GM19467 (cell line): ENCODE measurements at regions not wholly inside any gene's neighbourhood (a gene's known extent, or its start where the extent isn't known, plus 50 kb on each side); places are given as distances from the start of the nearest gene placed in this dataset.

ENCODE experiments used
- ATAC-seq: cut with Tn5 transposase; IDR thresholded peaks from one replicate; pipeline ENCODE4 v1.9.1; 2021; ENCODE audit warnings: mild to moderate bottlenecking, moderate library complexity; ENCODE audit not compliant: unreplicated experiment

DNA sequence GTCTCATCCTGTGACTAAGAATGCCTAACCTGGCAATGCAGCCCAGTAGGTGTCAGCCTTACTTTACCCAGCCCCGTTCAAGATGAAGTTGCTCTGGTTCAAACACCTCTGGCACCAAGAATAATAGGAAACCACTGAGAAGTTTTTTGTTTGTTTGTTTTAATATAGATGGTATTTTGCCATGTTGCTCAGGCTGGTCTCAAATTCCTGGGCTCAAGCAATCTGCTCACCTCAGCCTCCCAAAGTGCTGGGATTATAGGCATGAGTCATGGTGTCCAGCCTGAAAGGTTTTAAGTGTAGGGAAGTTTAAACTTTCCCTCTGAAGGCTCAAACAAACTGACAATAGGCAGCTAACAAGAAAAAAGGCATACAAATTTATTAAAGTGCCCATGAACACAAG, 51.2 kb upstream of the ABCC4 start:
- no peak for ATAC-seq

DNA sequence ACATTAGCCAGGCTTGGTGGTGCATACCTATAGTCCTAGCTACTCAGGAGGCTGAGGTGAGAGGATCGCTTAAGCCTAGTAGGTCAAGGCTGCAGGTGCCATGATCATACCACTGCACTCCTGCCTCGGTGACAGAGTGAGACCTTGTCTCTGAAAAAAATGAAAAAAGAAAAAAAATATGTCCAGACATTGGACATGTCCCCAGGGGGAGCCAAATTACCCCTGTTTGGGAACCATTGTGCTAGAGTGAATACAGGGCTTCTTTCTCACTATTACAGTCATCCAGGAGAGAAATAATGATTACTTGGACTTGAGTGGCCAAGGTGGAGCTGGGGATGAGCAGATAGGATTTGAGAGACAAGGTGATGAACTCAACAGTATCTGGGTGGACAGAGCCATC, 52.9 kb upstream of the ABCC4 start:
- no peak for ATAC-seq

DNA sequence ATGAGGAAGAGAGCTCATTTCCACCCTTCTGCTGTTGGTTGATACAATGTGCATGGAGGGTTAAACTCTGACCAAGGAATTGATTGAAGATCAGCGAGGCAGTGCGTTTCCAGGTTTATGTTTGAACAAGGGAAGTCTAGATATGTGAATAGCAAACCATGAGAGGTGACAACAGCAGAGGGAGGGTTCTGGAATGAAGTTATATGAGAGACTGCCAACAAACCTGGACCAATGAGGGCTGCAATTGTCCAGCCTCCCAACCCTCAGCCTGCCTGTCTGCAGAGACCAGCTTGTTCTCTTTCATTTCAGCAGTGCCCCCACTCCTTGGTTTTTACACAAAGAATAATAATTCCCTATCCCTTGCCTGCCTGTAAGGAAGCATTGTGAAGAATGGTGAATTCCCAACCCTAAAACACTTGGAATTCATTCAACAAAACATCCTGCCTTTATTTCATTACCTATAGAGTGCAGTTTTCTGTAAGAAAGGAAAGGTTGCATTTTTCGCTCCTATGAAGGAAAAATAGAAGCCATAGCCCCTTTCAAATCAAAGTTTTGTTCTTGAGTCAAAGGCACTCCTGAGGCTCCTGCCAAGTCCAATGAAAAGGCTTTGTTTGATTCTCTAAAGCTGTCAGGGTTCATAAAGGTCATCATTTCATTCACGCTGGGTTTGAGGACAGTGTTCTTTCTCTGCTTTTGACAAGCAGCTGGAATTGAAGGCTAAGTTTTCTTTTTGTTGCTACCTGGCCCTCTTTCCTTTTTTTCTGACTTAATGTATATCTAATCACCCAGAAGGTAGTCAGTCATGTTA, 53.6 kb upstream of the ABCC4 start:
- no peak for ATAC-seq

DNA sequence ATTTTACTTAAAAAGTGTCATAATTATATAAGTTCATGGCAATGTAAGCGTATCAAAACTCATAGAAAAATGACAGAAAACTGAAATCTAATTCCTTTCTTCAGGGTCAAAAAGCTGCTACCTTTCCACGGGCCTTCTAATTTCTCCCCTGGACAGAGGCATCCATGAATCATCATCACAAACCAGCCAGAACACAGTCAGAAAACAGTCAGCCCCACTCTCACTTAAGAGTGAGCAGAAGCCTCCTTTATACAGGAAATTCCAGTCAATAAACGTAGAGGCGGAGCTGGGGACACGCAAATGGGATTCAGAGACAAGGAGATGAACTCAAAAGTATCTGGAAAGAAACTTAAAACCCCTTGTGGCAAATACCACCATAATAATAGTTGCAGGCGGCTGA, 54.2 kb upstream of the ABCC4 start:
- ATAC-seq = no peak

DNA sequence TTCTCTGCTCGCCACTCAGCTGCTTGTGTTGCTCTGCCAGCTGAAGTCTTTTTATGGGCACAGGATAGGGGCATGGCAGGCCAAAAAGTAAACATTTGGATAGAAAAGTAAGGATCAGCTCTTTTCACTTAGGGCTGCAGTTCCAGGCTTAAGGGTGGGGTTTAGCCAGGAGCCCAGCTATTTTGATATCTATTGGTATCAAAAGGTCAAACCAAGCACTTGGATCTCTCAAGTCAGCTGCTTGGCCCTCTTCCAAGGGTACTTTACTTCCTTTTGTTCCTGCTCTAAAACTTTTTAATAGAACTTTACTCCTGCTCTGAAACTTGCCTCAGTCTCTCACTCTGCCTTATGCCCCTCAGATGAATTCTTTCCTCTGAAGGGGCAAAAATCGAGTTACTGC, 55.7 kb upstream of the ABCC4 start:
- no peak for ATAC-seq

DNA sequence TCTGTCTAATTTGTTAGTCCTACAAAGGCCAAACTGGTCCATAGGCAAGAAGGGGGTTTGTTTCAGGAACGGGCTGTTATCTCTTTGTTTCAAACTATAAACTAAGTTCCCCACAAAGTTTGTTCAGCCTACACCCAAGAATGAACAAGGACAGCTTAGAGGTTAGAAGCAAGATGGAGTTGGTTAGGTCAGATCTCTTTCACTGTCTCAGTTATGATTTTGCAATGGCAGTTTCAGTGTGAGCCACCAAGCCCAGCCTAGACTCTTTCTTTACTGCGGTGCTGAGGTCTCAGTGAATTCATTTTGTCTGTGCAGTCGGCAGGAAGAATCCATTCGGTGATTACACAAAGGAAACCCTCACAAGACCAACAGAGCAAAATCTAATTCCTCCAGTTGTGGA, 56.6 kb upstream of the ABCC4 start:
- ATAC-seq = no peak

DNA sequence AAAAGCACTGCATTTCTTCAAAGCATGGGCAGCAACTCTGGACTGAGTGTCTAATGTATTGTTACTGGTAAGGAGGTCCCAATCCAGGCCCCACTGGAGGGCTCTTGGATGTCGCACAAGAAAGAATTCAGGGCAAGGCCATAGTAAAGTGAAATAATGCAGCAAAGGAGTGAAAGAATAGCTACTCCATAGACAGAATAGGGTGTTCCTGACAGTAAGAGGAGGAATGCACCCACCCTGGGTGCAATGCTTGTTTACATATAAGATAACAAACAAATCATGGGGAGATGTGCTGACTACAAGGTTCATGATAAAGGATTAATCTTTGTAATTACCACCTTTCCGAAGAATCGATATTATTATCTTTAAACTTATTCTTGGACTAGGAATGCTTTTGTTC, 58.8 kb upstream of the ABCC4 start:
- ATAC-seq = no peak

DNA sequence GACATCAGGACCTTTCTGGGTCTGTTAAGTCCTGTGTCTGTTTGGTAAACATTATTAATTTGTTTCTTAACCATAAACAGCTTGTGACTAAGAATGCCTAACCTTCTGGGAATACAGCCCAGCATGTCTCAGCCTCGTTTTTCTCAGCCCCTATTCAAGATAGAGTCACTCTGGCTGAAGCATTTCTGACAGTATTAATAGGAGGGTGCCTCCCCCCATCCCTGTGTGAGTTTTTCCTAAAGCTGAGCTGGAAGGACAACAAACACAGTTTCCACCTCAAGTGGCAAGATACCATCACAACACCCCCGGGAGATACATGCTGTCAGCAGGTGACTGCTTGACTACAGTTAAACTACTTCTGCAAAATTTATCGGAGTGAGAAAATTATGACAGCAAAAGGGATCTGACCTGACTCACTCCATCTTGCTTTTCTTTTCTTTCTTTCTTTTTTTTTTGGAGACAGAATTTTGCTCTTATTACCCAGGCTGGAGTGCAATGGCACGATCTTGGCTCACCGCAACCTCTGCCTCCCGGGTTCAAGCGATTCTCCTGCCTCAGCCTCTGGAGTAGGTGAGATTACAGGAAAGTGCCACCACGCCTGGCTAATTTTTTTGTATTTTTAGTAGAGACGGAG, 59.3 kb upstream of the ABCC4 start:
- no peak for ATAC-seq

DNA sequence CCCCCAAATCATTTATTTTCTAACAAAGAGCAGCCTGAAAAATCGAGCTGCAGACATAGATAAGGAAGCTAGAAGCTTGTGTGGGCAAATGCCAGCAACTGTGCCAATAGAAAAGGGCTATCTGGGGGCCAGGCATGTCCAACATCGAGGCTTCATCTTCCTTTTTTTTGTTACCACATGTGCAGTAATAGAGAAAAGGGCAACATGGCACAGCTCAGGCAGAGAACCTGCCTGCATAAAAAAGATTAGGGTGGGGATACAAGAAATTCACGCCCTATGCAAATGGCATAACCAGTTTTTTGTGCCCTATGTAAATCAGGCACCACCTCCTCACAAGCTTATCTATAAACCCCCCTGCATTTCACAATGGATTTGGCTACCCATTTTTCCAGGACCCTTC, 60.4 kb upstream of the ABCC4 start:
- no peak for ATAC-seq

DNA sequence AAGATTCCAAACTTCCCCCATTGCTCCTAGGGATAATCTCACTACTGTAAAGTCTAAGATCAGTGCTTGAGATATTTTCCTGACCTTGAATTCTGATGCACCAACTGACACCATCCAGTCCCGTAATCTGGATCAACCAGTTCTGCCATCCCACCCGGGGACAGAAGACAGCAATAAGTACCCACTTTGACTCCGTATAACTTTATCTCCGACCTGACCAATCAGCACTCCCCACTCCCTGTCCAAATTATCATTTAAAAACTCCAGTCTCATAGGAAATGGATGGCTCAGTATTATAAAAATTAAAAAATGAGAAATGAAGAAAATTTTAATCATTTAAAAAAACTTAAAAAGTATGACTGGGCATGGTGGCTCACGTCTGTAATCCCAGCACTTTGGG, 61.4 kb upstream of the ABCC4 start:
- no peak for ATAC-seq

DNA sequence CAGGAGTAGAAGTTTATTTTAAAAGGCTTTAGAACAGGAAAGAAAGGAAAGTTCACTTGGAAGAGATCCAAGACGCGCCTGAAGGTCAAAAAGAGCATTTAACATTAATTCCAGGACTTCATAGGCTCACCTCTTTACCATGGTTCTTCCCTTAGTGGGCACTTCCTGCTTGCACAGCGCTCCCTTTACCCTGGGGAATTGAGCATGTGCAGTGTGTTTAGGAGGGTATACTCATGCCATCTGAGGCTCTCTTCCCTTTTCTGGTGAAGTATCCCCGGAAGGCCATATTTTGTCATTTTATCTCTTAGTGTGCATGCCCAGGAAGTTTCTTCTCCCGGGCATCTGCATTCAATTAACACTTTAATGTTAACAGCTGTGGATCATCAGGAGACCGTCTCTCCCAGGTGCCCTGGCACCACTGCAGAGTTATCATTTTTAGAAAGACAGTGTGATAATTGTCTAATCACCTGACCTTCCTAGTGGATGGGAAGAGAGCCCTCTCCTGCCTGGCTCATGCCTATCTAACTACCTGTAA, 66.1 kb upstream of the ABCC4 start:
- no peak for ATAC-seq

DNA sequence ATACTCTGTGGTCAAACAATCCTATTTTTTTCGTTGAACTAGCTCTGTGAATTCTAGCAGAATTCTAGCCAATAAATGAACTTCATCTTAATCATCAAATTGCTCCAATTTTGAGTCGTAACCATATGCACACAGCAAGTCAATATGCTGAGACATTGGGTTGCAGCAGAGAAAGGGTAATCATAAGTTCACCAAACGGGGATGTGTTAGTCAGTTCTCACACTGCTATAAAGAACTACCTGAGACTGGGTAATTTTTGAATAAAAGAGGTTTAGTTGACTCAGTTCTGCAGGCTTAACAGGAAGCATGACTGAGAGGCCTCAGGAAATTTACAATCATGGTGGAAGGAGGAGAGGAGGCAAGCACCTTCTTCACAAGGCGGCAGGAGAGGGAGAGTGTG, 67.7 kb upstream of the ABCC4 start:
- ATAC-seq = no peak

DNA sequence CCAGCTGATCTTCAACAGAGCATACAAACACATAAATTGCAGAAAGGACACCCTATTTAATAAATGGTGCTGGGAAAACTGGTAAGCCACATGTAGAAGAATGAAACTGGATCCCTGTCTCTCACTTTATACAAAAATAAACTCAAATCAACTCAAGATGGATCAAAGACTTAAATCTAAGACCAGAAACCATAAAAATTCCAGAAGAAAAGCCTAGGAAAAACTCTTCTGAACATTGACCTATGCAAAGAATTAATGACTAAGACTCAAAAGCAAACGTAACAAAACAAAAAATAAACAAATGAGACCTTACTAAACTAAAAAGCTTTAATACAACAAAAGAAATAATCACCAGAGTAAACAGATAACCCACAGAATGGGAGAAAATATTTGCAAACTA, 74.5 kb upstream of the ABCC4 start:
- ATAC-seq = no peak

DNA sequence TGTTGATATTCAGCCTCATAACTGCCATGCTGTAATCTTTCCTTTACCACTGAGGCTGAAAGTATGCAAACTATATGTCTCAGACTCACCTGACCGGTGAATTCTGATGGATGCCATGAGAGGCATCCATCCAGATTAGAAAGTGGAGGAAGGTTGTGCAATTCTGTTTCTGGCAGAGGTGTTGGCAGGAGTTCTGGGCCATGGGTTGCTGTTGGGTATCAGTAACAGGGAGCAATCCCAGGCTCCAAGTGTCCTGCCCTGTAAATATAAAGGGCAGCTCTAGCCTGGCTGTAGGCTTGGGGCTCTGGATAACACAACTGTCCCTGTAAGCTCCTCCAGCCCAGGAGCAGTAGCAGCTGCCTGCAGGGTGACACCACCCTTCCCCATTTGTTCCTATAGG, 77.4 kb upstream of the ABCC4 start:
- no peak for ATAC-seq

DNA sequence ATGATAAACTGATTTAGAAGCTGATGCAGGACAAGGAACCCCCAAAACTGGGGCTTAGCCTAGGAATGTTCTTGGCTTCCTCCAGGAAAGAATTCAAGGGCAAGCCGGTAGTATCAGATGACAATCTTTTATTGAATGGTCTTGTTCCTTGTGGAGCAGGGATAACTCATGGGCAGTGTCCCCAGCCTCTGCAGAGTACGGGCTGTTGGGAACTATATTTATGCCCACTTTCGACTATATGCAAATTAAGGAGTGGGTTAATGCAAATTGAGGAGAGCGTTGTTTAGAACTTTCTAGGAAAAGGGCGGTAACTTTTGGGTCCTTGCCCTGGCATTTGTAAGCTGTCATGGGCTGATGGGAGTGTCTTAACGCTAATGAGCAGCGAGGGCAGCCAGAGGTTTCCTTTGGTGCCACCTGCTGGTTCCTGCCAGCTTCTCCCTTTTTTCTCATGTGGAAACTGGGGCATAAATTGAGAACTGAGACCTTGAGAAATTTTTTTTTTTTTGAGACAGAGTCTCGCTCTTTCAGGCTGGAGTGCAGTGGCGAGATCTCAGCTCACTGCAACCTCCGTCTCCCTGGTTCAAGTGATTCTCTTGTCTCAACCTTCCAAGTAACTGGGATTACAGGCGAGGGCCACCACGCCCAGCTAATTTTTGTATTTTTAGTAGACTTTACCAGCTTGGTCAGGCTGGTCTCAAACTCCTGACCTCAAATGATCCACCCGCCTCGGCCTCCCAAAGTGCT, 79.4 kb upstream of the ABCC4 start:
- peak; percentile 93 for ATAC-seq

DNA sequence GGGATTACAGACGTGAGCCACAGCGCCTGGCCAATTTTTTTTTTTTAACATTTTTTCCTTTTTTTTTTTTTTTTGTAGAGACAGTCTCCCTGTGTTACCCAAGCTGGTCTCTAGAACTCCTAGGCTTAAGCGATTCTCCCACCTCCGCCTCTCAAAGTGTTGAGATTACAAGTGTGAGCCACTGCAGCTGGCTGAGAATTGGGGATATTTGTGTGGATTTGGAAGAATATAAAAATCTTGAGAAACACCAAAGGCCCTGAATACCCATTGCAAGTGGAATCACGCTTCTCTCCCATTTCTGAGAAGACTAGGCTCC, 79.9 kb upstream of the ABCC4 start:
- no peak for ATAC-seq

DNA sequence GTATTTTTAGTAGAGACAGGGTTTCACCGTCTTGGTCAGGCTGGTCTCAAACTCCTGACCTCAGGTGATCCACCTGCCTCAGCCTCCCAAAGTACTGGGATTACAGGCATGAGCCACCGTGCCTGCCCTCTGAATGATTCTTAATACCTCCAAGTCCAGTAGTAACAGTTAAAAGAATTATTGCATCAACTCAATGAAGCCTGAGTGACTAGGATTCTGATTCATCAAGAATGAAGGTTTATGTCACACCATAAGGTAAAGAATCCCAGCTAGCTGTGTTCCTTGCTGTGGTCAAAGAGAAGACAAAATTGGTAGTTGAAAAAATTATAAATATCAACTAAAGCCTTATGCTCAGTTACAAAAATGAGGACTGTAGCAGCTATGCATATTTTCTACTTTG, 81.2 kb upstream of the ABCC4 start:
- no peak for ATAC-seq

DNA sequence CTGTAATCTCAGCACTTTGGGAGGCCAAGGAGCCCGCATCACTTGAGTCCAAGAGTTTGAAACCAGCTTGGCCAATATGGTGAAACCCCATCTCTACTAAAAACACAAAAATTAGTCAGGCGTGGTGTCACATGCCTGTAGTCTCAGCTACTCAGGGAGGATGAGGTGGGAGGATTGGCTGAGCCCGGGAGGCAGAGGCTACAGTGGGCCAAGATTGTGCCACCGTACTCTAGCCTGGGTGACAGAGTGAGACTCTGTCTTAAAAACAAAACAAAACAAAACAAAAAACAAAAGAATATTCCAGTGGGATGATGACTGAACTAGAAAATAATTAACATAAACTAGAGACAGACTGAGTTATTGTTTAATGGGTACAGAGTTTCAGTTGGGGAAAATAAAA, 81.7 kb upstream of the ABCC4 start:
- no peak for ATAC-seq

DNA sequence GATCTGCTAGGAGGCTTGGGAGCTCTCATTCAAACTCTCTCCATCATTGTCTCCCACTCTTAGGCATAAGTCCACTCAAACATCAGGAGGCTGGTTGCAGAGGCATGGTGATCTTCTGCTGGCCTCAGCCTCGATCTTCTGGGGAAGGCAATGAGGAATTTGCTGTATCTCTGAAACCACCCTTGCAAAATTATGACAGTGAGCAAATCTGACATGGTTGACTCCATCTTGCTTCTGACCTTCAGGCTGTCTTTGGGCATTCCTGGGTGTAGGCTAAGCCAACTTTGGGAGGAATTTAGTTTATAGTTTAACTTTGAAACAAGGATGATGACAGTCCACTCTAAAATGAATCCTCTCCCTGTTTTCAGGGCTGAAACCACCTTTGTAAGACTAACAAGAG, 84.1 kb upstream of the ABCC4 start:
- ATAC-seq = no peak

DNA sequence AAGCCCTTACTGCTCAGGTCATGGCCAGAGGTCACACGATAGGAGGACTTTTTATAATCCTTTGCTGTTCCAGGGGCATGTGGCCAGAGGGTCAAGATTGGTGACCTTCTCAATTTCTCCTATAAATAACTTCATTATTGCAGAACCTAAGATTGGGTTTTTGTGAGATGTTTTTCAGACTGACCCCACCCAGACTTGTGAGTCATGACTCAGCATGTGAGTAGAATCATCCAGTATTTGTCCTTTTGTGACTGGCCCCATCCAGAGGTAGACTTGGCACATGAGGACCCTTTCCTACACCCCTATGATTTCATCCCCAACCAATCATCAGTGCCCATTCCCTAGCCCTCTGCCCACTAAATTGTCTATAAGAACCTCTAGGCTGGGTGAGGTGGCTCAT, 84.5 kb upstream of the ABCC4 start:
- no peak for ATAC-seq

DNA sequence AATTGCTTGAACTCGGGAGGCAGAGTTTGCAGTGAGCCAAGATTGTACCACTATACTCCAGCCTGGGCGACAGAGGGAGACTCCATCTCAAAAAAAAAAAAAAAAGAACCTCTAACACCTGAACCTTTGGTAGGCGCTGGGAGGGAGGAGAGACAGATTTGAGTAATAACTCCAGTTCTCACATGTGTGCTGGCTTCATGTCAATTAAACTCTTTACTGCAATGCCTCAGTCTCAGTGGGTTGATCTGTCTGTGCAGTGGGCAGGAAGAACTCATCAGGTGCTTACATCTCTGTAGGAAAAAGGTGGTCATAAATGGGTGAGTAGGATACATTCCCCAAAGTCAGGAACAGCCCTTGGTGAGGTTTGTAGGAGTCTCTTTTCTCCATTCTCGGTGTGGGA, 85.1 kb upstream of the ABCC4 start:
- ATAC-seq = no peak

DNA sequence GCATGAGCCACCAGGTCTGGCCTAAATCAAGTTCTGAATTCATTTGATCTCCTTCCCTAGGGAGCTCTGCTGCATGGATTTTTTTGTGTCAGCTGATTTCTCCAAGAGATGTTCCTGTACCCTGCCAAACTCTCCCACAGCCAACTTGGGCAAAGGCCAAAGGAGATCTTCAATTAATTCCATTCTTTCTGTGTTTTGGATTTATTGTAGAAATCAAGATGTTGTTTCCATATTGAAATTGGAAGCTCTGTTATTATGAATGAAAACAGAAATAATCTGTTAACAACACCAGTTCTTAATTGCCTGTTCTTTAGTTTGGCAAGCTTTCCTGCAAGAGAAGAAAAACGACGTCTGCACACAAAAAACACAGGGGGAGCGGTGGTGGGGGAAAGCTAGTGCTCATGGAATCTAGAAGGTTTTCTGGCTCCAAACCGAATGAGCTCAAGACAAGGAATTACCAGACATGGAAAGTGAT, 86.5 kb upstream of the ABCC4 start:
- ATAC-seq = no peak
